HG03457 (cell line): ENCODE measurements at regions not wholly inside any gene's neighbourhood (a gene's known extent, or its start where the extent isn't known, plus 50 kb on each side); places are given as distances from the start of the nearest gene placed in this dataset.

Source experiments
- ATAC-seq: cut with Tn5 transposase; IDR thresholded peaks from one replicate; pipeline ENCODE4 v1.9.1; 2021; ENCODE audit warnings: moderate number of reproducible peaks; ENCODE audit not compliant: unreplicated experiment

GRCh38 chr10:4068629-4069028 lies 283.6 kb upstream of the KLF6 start:
- no peak for ATAC-seq

GRCh38 chr10:4067931-4068561 lies 283.0 kb upstream of the KLF6 start:
- no peak for ATAC-seq

GRCh38 chr10:4067531-4067930 lies 282.5 kb upstream of the KLF6 start:
- peak; percentile 65 for ATAC-seq

GRCh38 chr10:4066581-4067390 lies 281.8 kb upstream of the KLF6 start:
- ATAC-seq, result no peak

GRCh38 chr10:4064489-4064888 lies 279.5 kb upstream of the KLF6 start:
- ATAC-seq, result no peak

GRCh38 chr10:4063717-4064116 lies 278.7 kb upstream of the KLF6 start:
- ATAC-seq, result no peak

GRCh38 chr10:4062751-4063150 lies 277.7 kb upstream of the KLF6 start:
- ATAC-seq, result no peak

GRCh38 chr10:4062072-4062471 lies 277.1 kb upstream of the KLF6 start:
- no peak for ATAC-seq

- ATAC-seq, result no peak
Observed at GRCh38 chr10:4061441-4061951, 276.5 kb upstream of the KLF6 start.

- ATAC-seq, result no peak
Observed at GRCh38 chr10:4059471-4060138, 274.6 kb upstream of the KLF6 start.

GRCh38 chr10:4058514-4059029 lies 273.6 kb upstream of the KLF6 start:
- no peak for ATAC-seq

- ATAC-seq, result no peak
Observed at GRCh38 chr10:4057725-4058513, 272.9 kb upstream of the KLF6 start.

GRCh38 chr10:4057021-4057420 lies 272.0 kb upstream of the KLF6 start:
- ATAC-seq, result no peak

- no peak for ATAC-seq
Observed at GRCh38 chr10:4054656-4055435, 269.8 kb upstream of the KLF6 start.

GRCh38 chr10:4053940-4054339 lies 268.9 kb upstream of the KLF6 start:
- no peak for ATAC-seq

GRCh38 chr10:4051641-4052151 lies 266.7 kb upstream of the KLF6 start:
- ATAC-seq, result no peak

- no peak for ATAC-seq
Observed at GRCh38 chr10:4051011-4051640, 266.1 kb upstream of the KLF6 start.

GRCh38 chr10:4050061-4050460 lies 265.1 kb upstream of the KLF6 start:
- no peak for ATAC-seq

- no peak for ATAC-seq
Observed at GRCh38 chr10:4049348-4049747, 264.3 kb upstream of the KLF6 start.
